ENCODE measurements at regions not wholly inside any gene's neighbourhood (a gene's known extent, or its start where the extent isn't known, plus 50 kb on each side); places are given as distances from the start of the nearest gene placed in this dataset.

DNA sequence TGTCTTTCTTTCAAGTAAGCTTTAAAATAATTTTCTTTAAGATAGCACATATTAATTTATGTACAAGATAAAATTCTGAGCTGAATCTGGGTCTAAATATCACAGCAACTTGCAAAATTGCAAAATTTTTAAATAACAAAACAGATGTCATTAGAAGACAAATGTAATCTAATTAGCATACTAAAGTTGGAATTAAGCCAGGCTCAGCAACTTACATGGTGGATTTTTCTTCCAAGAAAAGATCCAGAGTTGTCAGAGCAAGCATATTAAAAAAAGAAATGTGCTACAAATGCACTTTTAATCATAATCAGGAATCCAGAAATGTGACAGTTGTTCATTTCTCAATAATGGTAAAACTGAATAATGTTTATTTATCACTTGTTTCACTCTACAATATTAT is 906.9 kb upstream of the INTU start:
- no peak for DNase-seq

DNA sequence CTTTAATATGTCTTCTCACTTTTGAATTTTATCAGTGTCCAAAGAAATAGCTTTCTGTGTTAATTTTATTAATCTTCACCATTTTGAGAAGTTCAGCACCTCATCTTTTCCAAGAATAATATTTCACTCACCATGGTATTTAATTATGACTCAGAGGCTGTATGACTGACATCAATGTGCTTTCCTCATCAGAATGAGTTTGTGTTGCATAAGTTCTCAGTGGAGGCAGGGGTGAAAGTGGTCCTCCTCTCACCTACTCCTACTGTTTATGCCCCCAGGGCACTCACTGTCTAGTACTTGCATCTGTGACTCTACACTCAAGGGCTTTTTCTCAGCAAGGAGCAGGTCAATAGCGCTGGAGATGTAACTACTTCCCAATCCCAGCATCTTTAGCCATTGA is 905.3 kb upstream of the INTU start:
- peak; percentile 23 for DNase-seq

DNA sequence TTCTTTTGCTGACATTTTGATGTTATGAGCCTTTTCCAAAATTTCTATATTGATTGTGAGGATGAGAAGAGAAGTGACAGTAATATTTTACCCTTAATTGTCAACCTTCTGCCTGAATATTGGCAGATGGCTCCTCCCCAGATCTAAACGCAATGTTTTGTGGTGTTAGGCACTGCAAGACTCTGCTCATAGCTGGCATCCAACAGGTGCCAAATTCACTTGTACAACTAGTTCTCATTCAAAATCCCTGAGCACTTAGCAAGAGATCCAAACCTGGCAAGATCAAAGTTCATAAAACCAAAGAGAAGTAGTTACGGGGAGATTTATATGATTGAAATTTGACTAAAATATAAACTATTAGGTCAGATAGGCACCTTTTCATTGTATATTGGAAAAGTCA is 901.7 kb upstream of the INTU start:
- DNase-seq = no peak

DNA sequence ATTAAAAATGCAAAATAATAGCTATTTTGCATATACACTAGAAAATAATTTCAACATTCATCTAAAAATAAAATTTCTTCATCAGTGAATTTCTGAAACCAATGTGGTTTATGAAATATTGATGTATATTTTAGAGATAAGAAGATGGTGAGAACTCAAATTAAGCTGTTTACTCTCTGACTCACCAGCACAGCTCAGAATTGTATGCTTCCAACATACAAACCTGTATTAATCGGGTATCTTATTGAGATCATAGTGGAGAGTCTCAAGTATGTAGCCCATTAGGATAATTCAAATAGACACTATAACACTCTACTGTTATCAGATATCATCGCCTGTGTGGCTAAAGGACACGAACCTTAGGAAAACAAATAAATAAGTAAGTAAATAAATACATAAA is 899.5 kb upstream of the INTU start:
- peak; percentile 2 for DNase-seq

DNA sequence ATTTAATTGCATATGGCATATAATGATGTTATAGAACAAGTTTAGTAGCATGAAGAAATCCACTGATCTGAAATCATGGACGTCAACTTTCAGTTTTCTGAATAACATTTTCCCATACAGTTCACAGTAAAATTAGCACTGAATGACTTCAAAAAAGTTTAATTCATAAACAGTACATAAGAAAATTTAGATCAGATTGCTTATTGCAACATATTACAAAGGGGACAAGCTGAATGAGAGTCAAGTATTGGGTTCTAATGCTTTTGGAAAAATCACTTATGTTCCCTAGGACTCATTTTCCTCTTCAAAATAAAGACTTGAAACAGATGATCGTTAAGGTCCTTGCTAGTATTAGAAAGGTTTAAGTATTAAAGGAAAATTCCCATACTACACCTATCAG is 898.3 kb upstream of the INTU start:
- no peak for DNase-seq

DNA sequence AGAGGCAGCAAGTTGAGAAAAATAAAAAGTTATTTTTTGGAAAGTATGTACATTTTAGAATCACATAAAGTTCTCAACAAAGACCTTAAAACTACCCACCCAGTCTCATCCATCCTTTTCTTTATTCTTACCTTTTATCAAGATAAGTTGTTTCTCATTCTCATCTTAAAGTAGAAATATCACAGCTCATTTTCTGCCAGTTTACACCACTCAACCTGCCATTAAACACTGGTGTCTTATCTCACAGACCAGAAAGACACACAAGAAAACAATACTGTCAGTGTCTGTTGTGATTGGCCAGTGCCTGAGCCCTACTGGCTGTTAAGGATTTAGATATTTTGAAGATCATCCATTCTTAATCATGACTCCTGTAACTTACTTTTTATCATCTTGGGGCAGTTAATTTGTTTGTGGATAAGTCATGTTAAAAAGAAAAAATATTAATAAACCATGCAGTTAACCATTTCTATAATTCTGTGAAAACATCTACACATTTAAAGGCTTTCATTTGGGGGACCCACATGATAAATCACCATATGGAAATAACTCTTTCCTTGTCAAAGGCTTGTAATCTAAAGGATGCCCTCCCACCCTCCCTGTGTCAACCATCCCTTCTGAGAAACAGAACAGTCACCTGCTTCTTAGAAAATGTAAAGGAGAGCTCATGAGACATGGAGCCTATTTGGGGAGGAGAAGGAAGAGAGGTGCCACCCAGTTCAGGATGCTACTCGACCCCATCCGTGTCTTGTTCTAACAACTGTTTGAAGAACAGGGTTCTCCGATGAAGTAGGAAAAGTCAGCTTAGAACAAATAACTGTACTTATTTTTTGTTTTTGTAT is 897.2 kb upstream of the INTU start:
- DNase-seq = no peak

DNA sequence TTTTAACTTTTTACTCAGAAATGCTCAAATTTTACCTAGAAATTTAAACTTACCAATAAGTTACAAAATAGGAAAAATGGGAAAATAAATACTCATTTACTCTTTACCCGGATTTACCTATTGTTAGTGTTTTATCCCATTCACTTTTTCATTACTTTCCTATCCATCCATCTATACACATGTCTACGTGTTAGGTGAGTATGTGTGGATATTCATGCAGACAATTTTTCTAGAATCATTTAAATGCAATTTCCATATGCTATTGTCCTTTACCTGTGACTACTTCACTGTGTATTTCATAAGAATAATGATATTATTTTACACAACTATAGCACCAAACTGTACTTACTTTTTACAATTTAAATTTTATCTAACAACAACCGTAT is 896.6 kb upstream of the INTU start:
- DNase-seq = no peak

DNA sequence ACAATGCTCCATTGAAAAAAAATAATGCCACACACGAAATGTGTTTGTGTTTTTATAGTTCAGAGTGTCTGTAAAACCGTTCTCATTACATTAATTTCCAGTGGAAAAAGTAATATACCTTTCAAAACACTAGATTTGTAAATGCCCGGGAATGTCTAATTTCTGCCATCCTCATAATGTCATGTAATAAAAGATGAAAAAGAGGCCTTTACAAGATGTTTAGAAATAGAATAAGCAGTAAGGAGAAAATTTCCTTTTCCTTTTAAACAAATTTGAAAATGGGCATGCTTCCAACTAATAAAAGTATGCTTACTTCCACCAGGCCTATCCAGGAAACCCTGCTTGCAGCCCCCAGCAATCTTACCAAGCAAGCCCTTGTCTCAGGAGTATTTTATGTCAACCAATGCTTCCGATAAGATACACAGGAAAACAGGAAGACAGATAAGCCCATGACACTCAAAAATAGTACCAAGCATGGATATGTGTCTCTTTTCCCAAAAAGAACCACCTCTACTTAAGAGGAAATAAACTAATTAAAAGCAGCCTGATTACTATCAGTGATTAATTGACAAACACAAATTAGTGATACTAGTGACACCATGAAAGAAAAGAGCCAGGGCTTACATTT is 894.7 kb upstream of the INTU start:
- DNase-seq = no peak

DNA sequence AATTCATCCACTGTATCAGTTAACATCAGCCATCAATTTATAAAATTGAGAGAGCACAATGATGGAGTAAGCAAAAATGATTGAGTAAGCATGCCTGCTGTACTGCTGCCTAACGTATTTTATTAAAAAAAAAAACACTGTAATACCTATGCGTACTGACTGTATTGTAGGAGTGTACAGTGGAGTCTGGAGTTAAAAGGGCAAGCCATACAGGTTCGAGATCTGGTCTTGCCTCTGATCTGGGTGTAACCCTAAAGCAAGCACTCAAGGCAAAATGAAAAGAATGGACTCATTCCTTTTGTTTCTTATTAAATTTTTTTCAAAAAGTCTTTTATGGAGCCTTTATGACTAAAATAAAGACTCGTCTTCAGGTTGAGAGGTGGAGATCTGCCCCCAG is 894.2 kb upstream of the INTU start:
- DNase-seq = no peak

DNA sequence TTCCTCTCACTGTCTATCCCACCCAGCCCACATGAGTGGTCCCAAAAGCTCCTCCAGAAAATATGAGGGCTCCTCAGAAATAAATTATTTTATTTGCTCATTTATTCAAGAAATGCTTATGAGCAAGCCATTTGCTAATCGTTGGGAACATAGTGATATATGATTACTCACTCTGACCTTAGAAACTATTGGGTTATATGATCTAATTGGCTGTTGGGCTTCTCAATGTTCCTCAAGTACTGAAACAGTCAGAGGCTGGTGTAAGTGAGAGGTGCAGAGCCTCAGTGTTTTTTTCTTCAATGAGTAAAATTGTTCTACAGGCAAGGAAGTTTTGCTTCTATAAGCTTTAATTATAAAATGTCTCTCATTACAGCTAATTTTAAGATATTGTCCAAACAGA is 893.8 kb upstream of the INTU start:
- no peak for DNase-seq

DNA sequence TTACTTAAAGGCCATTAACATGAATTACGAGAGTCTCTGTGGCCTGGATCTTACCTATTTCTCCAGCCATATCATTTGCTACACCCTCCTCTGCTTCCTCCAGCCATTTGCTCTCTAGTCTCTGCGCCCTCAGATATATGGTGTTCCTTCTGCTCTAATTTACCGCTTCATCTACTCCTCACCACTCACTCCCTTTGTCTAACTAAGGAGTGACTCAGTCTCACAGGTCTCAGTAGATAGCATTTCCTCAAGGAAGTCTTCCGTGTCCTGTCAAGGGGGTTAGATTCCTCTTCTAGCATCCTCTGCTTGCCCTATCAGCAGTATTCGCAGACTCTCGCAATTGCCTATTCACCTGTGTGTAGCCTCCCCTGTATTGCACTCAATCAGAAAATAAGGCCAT is 892.1 kb upstream of the INTU start:
- DNase-seq = no peak

DNA sequence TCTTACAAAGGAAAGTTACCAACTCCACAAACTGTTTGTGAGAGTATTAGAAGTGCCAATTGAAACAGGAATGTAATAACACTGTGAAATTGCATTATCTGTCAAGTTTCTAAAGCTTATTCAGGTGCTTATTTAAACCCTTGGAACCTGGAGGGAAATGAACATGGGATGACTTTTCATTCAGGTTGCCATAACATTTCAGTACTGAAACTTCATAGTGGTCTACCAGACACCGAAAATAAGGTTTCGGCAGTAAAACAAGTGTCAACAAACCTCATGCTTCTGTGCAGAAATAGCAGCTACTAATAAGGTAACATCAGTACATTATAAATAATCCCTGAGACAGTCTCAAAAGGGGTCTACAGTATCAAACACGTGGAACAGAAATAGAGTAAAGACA is 890.7 kb upstream of the INTU start:
- DNase-seq = no peak

DNA sequence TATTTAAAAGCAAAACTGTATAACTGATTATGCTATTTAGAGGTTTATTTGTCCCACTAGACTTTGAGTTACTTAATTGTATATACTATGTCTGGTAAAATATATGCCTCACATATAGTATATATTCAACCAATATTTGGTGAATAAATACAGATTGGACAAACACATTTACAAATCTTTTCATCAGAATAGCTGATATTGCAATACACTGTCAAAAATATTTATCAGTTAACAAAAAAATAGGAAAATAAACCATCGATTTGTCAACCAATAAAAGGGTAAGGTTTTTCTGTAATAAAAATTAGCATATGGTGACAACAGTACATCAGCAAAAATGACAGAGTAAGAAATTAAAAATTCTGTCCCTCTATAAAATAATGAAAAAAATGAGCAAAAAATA is 889.9 kb upstream of the INTU start:
- DNase-seq = no peak

DNA sequence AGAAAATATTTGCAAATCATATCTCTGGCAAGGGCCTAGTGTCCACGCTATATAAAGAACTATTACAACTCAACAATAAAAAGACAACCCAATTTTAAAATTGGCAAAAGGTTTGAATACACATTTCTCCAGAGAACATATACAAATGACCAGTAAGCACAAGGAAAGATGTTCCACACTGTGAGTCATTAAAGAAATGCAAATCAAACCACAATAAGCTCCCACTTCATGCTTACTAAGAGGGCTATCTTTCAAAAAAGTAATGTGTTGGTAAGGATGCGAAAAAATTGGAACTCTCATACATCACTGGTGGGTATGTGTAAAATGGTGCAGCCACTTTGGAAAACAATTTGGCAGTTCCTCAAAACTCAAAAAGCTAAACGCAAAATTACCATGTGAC is 884.0 kb upstream of the INTU start:
- peak; percentile 18 for DNase-seq

DNA sequence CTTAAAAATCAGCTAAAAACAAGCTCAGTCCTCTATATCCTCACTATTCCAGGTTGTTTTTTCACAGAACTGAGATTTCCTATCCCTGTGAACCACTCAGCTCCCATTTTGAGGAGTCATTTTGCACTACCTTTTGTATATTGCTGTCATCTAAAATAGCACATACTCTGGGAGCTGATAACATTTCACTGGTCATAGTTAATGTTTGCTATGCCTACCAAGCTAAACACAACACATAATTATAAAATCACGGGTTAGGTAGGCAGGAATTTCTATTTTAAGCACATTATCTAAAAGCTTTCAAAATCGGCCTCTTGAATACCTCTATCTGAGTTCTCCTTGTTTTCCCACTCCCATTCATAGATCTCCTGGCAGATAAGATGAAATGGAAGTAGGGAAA is 882.0 kb upstream of the INTU start:
- DNase-seq = no peak

DNA sequence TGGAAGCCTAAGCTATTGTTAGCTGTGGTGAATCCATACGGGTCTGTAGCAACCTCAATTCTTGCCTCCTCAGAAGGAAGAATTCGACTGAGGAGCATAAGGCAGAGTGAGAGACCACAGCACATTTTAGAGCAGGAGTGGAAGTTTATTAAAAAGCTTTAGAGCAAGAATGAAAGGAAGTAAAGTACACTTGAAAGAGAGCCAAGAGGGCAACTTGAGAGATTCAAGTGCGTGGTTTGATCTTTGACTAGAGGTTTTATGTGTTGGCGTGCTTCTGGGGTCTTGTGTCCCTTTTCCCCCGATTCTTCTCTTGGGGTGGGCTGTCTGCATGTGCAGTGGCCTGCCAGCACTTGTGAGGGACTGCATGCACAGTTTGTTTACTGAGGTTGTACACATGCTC is 880.6 kb upstream of the INTU start:
- no peak for DNase-seq

DNA sequence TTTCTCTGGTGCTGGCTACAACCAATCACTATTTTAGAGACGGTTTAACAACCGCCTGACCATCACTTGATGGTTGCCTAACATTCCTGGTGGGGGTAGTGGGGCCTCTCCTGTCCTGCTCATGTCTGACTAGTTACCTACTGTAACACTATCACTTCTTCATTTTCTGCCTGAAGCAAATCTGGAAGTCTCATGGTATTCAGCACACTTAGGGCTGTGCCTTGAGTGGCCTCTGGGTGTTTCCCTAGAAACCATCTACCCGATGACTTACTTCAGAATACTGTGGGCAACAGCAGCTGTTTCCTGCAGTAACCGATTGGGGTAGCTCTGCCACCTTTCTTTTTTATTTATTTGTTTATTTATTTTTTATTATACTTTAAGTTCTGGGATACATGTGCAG is 880.1 kb upstream of the INTU start:
- DNase-seq = no peak

DNA sequence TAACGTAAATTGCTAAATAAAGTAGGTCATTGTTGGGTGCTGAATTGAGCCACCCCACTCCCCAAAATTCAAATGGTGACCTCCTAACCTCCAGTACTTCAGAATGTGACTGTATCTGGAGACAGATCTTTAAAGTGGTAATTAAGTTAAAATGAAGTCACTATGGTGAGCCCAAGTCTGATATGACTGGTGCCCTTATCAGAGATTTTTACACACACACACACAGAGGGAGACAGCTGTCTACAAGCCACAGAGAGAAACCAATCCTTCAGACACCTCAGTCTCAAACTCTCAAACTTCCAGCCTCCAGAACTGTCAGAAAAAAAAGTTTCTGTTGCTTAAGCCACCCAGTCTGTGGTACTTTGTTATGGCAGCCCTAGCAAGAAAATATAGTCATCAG is 879.2 kb upstream of the INTU start:
- DNase-seq = no peak

DNA sequence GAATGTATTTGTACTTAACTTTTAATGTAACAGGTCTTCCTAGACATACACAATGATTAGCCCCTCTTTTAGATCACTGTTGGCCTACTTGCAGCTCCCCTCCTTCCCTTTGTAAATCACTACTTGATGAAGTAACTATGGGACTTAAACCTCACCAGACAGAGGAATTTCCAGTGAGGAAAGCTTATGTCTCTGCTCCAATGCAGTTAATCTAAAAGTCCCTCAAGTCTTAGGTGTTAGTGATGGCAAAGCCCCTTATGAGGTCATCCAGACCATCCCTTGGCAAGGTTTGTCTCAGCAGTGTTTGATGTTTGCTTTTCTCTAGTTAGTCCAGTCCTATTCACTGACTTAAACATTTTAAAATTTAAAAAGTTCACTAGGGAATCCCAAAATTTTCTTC is 877.3 kb upstream of the INTU start:
- DNase-seq = no peak

DNA sequence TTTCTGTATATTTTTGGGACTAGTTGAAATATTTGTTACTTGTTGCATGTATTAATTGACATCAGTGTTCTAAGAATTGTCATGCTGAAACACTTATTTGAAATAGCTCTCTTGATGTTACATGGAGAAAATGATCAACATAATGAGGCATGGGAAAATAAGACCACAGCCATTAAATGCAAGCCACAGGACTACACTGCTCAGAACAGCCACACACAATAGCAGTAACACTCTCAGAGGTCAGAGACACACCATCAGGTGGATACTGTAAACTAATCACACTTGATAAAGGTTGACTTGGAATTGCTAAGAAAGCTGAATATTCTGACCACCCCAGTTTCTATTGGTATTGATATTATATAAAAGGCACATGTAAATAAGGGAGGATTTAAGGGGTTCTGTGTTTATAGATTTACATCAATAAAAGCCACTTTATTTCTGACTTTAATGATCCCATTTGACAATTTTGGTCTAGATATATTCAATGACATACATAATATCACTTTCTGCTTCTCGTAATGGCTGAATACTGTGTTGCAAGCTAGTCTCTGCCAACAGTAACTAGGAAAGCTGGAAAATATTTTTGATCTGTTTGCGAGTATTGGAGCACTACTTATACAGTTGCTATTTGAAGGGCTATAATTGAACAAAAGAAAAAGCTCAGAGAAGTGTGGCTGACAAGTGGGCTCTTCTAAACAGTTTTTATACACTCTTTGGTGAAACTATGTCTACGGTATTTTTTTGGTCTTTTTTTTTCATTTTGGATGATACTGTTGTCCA is 876.5 kb upstream of the INTU start:
- no peak for DNase-seq

DNA sequence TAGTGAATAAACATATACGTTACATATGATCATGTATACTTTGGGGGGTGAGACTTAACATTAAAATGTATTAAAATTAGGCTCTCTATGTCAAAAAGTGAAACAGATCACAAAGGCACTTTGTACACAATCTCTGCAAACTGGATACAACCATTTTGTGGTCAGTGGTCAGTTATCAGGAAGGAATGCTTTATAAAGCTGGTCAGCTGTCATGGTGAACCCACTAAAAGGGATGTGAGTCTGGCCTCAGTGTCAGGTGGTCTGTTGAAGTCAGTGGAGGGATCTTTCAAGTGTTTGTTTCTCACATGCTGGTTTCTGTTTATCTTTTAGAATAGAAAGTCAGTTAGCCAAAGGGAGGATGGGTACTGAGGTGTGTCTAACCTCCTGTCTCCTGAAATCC is 875.5 kb upstream of the INTU start:
- no peak for DNase-seq

DNA sequence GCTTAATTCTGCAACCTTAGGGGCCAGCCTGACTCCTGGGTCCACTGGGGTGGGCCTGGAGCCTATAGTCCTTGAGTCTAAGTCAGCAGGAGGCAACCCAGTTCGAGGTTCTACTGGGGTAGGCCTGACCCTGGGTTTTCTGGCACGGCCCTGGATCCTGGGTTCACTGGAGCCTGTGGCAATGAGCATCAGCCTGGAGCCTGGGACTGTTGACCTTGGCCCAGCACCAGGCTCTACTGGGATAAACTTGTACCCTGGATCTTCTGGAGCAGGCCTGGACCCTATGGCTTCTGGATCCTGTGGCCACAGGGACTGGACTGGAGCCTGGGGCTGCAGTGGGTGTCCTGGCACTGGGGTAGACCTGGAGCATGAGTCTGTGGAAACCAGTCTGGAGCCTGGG is 874.3 kb upstream of the INTU start:
- no peak for DNase-seq

DNA sequence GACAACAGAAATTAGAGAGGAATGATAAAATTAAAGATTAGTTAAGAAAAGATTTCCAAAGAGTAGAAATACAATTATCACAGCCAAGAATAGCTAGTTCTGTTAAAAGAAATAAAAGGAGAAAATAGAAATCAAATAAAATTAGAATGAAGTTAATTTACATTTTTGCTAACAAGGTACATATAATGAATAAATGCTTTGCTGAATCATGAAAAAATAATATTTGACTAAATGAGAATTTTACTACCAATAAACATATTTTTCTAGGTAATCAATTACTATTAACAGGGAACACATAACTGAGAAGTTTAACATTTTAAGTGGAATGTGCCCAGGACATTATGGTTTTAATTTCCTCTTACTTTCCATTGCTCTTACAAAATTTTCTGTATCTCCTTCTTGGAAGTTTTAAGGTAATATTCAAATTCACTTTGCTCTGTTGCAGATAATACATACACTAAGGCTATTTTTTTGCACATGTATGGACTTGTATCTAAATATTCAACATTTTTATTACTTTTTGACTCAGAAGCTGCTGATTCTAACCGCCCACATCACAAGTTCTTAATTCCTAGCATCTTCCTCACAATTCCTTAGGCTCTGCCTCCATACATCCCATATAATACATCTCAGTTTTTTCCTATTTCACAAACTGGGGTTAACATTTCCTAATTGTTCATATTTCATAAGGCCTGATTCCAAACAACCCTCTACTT is 870.7 kb upstream of the INTU start:
- DNase-seq = no peak
